Dedifferentiated amniotic fluid mesenchymal stem cell (primary cell): ENCODE measurements at regions not wholly inside any gene's neighbourhood (a gene's known extent, or its start where the extent isn't known, plus 50 kb on each side); places are given as distances from the start of the nearest gene placed in this dataset.
"Not testable (repeated sequence)": the region's sequence is repeated elsewhere in the genome, so short reads cannot be mapped to it uniquely, and the experiment has no call there.

Experiments used
- DNase-seq: peaks from one replicate; pipeline ENCODE4 v3.0.0-alpha.2; 2016; ENCODE audit errors: extremely low spot score

DNA sequence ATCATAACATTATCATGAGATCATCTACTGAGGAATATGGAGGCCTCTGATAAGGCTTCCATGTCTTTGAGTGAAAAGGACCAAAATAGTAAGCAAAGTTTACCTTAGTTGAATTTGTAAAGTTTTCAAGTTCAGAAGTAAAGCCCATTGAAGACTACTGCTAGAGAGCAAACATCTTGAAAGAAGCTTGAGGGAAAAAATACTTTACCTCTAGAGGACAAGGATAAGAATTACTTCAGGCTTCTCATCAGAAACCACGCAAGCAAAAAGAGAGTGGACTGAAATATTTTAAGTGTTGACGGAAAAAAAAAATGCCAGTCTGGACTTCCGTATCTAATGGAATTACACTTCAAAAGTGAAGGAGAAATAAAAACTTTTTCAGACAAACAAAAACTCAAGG is 114.3 kb downstream of the MPP7 start:
- no peak for DNase-seq

DNA sequence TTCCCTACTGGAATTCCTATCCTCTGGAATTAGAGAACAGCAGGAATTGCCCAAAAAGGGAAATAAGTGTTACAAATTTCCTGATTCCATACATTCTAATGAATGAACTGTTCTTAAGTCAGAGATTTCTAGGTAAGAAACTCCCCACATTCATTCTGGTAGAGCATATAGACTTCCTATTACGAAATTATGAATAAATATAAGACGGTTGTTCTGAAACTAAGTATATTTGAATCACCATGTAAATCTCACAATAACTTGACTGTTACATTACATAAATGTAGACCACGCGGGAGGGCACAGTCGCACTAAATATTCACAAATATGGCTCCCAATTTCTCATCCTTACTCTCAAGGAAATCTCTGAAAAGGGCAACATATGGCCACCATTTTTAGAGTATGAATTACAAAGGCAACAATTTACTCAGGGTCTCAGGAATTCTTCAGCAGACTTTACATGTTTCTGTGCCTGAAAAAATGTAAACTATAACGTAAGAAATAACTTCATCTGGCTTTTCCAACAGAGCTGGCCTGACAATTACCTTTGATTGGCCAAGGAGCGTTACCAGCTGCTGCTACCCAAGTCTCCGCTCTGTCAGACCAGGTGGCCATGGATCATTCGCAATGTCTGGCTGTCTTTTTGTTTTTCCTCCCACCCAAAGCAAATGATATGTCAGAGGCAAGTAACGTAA is 115.8 kb downstream of the MPP7 start:
- DNase-seq: no peak

GRCh38 chr10:28186461-28186860 is 116.4 kb downstream of the MPP7 start:
- DNase-seq: no peak

- no peak for DNase-seq
Measured at GRCh38 chr10:28184810-28185209, 118.1 kb downstream of the MPP7 start.

DNA sequence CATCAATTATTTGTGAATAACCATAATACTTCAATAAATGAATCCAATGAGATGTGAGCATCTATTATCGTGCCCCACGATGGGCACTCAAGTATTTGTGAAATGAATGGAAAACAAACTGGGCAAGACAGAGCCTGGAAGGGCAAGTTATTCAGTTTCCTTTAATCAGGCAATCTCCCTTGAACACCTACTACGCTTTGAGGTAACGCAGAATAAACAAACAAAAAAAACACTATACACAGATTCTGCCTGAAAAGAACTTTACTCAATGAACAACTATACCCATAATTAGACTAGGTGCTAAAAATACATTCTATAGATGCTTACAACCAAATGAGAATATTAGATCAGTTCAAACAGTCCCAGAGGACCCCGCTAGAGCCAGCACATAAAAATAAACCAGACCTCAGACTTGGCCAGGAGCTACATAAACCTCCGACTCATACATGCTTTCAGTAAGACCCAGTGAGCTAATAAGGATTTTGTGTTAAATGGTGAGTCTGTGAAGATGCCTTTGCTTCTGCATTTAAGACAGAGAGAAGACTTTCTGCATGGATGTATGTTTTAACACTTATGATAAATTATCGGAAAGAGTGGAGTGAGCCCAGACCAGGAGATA is 121.3 kb downstream of the MPP7 start:
- no peak for DNase-seq

GRCh38 chr10:28180654-28181053 is 122.2 kb downstream of the MPP7 start:
- no peak for DNase-seq

- DNase-seq: no peak
Measured at GRCh38 chr10:28179743-28180099, 123.1 kb downstream of the MPP7 start.

DNA sequence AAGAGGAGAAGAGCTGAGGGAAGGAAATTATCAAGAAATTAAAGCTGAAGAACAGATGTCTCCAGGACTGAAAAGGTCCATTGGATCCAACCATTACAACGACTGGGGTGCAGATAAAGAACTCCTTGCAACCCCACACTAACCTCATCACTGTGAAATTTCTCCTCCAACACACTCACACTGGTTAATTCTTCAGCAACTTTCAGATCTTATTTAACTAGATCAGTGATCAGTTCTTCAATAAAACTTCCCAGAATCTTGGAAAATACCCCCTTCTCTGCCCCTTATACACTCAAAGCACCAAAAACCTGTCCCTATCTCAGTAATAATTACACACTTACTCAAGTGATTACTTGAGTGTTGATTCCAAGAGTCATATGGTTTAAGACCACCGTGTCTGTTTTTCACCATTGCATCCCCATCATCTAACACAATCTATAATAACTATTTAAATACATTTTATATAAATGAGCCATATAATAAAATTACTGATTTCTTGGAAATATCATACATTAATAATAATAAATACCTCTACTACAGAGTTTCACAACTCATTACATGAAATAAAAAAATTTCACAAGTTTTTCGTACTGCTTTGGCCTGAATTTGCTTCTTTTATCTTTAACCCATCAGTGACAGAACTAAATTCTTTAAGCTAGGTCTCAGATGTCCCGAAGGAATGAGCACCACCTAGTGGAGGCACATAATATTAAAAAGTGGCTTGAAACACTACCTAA is 123.7 kb downstream of the MPP7 start:
- peak; percentile 73 for DNase-seq

DNA sequence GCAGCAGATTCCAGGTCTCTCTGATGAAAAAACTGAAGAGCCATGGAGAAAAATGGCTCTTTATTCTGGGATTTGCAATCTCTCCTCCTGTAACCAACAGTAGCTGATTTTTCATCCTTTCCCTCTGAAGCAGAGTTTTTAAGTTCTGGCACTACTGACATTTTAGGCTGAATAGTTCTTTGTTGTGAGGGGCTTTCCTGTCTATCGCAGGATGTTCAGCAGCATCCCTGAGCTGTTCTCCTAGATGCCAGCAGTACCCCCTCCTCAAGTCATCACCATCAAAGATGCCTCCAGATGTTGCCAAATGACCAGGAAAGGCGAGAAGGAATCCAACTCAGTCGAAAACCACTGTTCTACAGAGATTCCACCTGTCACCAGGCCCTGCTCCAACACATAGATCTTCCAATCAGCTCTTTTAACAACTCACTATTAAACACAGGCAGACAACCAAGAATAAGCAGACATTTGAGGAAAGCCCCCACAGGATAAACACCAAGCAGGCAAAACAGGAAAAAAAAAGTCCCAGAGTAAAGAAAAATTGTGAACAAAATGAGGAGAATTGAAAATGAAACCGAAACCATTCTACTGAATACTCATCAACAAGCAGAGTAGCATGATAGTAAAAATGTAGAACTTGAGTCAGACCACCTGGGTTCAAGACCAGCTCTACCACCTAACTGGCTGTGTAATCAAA is 124.8 kb downstream of the MPP7 start:
- DNase-seq: peak; percentile 16

- not testable (repeated sequence) for DNase-seq
Measured at GRCh38 chr10:28176498-28176897, 126.4 kb downstream of the MPP7 start.

GRCh38 chr10:28172223-28172610 is 130.6 kb downstream of the MPP7 start:
- no peak for DNase-seq

DNA sequence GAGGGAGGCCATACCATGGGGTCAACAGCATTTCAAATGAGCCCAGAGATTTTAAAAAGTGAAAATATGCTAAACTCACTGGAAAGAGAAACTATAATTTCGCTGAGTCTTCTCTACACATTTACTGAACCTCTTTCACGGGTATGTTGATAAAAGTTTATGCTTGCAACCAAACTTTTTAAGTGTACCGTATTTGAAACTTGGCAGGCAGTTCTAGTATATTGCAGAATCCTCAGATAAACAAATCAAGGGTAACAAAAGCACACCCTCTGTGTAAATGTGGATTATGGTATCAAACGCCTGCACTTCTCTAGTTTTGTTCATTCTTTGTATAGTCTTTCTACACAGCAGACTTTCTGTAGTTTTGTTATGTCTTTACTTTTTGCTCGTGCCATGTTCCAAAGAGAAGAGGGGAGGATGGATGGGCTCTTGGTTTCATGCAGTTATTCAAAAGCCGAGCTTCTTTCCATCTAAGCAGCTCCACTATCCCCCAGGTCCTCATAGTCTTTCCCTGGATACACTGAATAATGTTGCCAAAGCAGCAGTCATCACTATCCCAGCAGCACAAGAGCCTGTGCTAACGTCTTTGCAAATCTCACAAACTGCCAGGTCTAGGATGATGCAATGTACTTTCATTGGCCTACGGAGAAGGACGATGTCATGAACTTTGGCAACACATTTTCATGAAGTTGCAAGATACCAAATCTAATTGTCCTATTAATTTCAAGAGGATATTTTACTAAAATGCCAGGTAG is 131.2 kb downstream of the MPP7 start:
- DNase-seq: no peak

- DNase-seq: no peak
Measured at GRCh38 chr10:28169525-28169924, 133.3 kb downstream of the MPP7 start.

DNA sequence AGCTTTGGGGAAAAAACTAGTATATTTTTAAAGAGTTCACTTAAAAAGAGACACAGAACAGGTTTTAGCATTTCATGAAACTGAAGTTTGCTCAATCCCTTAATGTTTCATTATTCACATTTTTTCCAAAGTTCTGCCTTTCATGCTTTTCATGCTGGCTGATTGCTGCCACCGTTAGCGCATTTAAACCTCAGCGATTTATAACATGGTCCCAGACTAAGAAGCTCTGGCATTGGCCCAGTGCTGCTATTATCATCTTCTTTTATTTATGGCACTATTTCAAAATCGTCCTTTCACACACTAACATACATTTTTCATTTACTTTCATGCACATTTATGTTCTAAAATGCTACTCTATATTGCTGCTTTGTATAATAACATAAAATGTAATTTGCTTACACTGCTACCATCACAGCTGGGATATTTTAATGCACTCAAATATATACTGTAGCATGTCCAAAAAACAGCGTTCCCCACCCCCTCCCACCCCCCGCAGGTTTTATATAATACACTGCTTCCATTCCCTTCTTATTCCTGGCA is 141.9 kb downstream of the MPP7 start:
- no peak for DNase-seq

DNA sequence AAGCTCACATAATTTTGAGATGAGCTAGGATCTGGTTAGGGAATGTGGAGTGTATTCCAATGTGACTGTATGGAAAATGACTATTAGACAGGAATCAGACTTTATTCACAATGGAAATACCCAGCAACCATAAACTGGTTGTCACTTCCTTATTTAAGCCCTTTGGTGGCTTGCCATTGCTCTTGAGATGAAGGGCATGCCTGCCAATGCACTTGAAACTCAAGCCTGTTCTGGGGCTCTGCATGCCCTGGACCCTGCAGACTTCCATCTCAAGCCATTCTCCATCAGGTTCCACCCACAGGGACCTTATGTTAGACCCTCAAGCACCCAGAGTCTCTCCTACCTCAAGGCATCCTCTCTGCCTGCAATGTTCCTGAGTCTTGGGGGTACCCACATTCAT is 145.5 kb downstream of the MPP7 start:
- DNase-seq: no peak

GRCh38 chr10:28155726-28156125 is 147.1 kb downstream of the MPP7 start:
- DNase-seq: no peak

- DNase-seq: no peak
Measured at GRCh38 chr10:28151636-28152035, 151.2 kb downstream of the MPP7 start.

DNA sequence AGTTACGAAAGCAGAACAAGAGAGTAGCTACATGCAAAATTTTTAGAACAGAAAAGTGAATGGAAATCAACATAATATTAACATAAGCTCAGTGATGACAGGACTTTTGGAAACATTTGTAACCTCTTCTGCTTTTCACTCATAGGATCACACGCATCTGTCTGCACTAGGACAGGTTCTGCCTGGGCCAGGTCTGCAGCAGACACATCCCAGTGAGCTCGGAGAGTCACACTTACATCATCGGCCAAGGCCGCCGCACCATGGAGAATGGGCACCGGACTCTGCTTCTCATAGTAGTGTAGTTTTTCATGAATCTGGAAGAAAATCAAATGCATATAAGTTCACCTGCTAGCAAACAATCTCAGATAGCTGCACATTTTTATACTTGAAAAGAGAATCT is 150.9 kb upstream of the ODAD2 start:
- no peak for DNase-seq

GRCh38 chr10:28147706-28148105 is 148.8 kb upstream of the ODAD2 start:
- no peak for DNase-seq

DNA sequence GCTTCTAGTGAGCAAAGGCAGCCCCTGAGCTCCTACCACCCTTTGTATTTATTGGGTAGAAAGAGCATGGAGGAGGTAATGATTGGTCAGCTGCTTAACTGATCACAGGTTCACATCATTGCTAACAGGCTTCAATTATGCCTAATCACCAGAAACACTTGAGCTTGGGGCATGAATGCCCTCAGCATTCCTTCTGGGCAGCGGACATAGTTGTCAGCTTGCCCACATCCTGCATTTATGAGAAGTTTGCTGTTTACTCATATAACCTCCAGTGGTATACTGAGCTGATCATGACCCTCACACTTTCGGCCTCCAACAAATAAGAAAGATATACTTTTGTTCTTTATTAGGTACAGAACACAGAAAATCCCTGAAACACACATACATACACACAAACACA is 140.3 kb upstream of the ODAD2 start:
- DNase-seq: no peak
